Prostate gland (tissue), 2 donors: ENCODE measurements at regions not wholly inside any gene's neighbourhood (a gene's known extent, or its start where the extent isn't known, plus 50 kb on each side); places are given as distances from the start of the nearest gene placed in this dataset.

ENCODE experiments used
- CTCF ChIP-seq, 4 experiments: fragments of 200-600 bp in 2 of 4; fragments of 450-650 bp in 2 of 4; sonication (generic) in 2 of 4; IDR thresholded peaks; 1 replicate in 3 of 4; 2 replicates in 1 of 4; pipeline ENCODE4 v1.5.1; 2016 to 2019; ENCODE audit warnings: antibody characterized with exemption in 4 of 4, mild to moderate bottlenecking in 2 of 4, moderate library complexity in 2 of 4
- POLR2AphosphoS5 ChIP-seq: sonication (generic); formaldehyde crosslinking; IDR thresholded peaks from one replicate; pipeline ENCODE4 v1.6.1; 2017; ENCODE audit warnings: antibody characterized with exemption

GRCh38 chr20:39784693-39785092, 822.5 kb downstream of the DHX35 start:
- TF ChIP-seq CTCF (IDR thresholded peaks at IDR 0.05) = no peak
- TF ChIP-seq POLR2AphosphoS5 = no peak
